HepG2 (cell line): ENCODE measurements at regions not wholly inside any gene's neighbourhood (a gene's known extent, or its start where the extent isn't known, plus 50 kb on each side); places are given as distances from the start of the nearest gene placed in this dataset.

Source experiments
- BHLHE40 ChIP-seq: IDR thresholded peaks from 2 replicates; pipeline ENCODE4 v1.6.1; 2011; ENCODE audit warnings: low read length, improper control_type of control experiment
- FOXP1 ChIP-seq, 2 experiments: fragments of 450-650 bp in 1 of 2; IDR thresholded peaks; 2 replicates each; pipeline ENCODE4 v1.6.1; 2017 to 2018; ENCODE audit warnings: antibody characterized with exemption in 1 of 2
- KMT2B ChIP-seq: IDR thresholded peaks from 2 replicates; pipeline ENCODE4 v1.6.1; 2016; ENCODE audit warnings: missing genetic modification reagents, missing compliant biosample characterization
- MED13 ChIP-seq: sonication (generic); formaldehyde crosslinking; IDR thresholded peaks from 2 replicates; pipeline ENCODE4 v1.5.0; 2020; ENCODE audit warnings: missing genetic modification reagents
- POLR2A ChIP-seq, 2 experiments: IDR thresholded peaks; 2 replicates each; pipeline ENCODE4 v1.6.1; 2011; ENCODE audit warnings: low read depth in 2 of 2, low read length in 2 of 2, mild to moderate bottlenecking in 1 of 2, moderate library complexity in 1 of 2; ENCODE audit not compliant: insufficient read depth in 1 of 2
- ZNF121 ChIP-seq: sonication (generic); formaldehyde crosslinking; IDR thresholded peaks from 2 replicates; pipeline ENCODE4 v1.5.0; 2020; ENCODE audit warnings: mild to moderate bottlenecking, missing genetic modification reagents
- ZNF224 ChIP-seq: sonication (generic); formaldehyde crosslinking; IDR thresholded peaks from 2 replicates; pipeline ENCODE4 v1.5.0; 2020; ENCODE audit warnings: mild to moderate bottlenecking, missing genetic modification reagents
- ZNF382 ChIP-seq: sonication (generic); formaldehyde crosslinking; IDR thresholded peaks from 2 replicates; pipeline ENCODE4 v1.5.0; 2020; ENCODE audit warnings: missing genetic modification reagents, mild to moderate bottlenecking, borderline replicate concordance
- ZNF546 ChIP-seq: sonication (generic); formaldehyde crosslinking; conservative IDR thresholded peaks from 2 replicates; pipeline ENCODE4 v1.8.1; 2023; ENCODE audit warnings: mild to moderate bottlenecking, missing genetic modification reagents
- TF ChIP-seq, protein P1 (sequence below): sonication (generic); formaldehyde crosslinking; IDR thresholded peaks from 2 replicates; pipeline ENCODE4 v1.4.0; 2020; ENCODE audit warnings: missing genetic modification reagents, mild to moderate bottlenecking, borderline replicate concordance

- TF ChIP-seq ZNF382 (CRISPR knock-in tag): no peak
- no peak for TF ChIP-seq POLR2A (IDR thresholded peaks at IDR 0.05; ENCODE audit: insufficient read depth in 1 of 2, low read depth in 2 of 2, low read length in 2 of 2)
- TF ChIP-seq, protein P1, sequence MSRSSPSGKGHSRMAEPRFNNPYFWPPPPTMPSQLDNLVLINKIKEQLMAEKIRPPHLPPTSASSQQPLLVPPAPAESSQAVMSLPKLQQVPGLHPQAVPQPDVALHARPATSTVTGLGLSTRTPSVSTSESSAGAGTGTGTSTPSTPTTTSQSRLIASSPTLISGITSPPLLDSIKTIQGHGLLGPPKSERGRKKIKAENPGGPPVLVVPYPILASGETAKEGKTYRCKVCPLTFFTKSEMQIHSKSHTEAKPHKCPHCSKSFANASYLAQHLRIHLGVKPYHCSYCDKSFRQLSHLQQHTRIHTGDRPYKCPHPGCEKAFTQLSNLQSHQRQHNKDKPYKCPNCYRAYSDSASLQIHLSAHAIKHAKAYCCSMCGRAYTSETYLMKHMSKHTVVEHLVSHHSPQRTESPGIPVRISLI: no peak
- no peak for TF ChIP-seq MED13 (CRISPR knock-in tag)
- no peak for TF ChIP-seq ZNF546 (CRISPR knock-in tag)
- no peak for TF ChIP-seq FOXP1 (IDR thresholded peaks at IDR 0.05)
- no peak for TF ChIP-seq FOXP1 (CRISPR knock-in tag; IDR thresholded peaks at IDR 0.05)
- no peak for TF ChIP-seq KMT2B (CRISPR knock-in tag)
- no peak for TF ChIP-seq ZNF224
- no peak for TF ChIP-seq ZNF121 (CRISPR knock-in tag)
- TF ChIP-seq BHLHE40: no peak
Observed at GRCh38 chr5:31083364-31083763, 110.1 kb upstream of the CDH6 start.
